WTC11 (cell line): ENCODE measurements at regions not wholly inside any gene's neighbourhood (a gene's known extent, or its start where the extent isn't known, plus 50 kb on each side); places are given as distances from the start of the nearest gene placed in this dataset.

Experiments used
- ATAC-seq: fragments of 200-7000 bp; cut with Tn5 transposase; 2 replicates; pipeline ENCODE4 v1.10.0; 2021; ENCODE audit warnings: mild to moderate bottlenecking, moderate library complexity
- CTCF ChIA-PET: fragments of 300-600 bp; sonication (Branson Sonifier 250); formaldehyde crosslinking; loops from one replicate; lab custom pipeline; 2021; ENCODE audit warnings: antibody characterized with exemption; lab: Charles Lee
- POLR2A ChIA-PET: fragments of 350-600 bp; sonication (Branson Sonifier 250); formaldehyde crosslinking; loops from one replicate; lab custom pipeline; 2021; ENCODE audit warnings: antibody characterized with exemption; lab: Charles Lee
- DNase-seq: peaks from one replicate; pipeline ENCODE4 v3.0.0; 2021; ENCODE audit warnings: low spot score
- H3K27ac Mint-ChIP-seq: 2 replicates; pipeline ENCODE4 v1.8.0; 2021; ENCODE audit warnings: mixed read lengths
- H3K27me3 Mint-ChIP-seq: 2 replicates; pipeline ENCODE4 v1.8.0; 2021; ENCODE audit warnings: low read depth, mild to moderate bottlenecking, moderate library complexity, mixed read lengths
- H3K36me3 Mint-ChIP-seq: 2 replicates; pipeline ENCODE4 v1.8.0; 2021; ENCODE audit warnings: mixed read lengths
- H3K4me1 Mint-ChIP-seq: 2 replicates; pipeline ENCODE4 v1.8.0; 2022; ENCODE audit warnings: mixed read lengths
- H3K4me3 Mint-ChIP-seq: 2 replicates; pipeline ENCODE4 v1.8.0; 2021; ENCODE audit warnings: mild to moderate bottlenecking, moderate library complexity, mixed read lengths
- H3K9me3 Mint-ChIP-seq: 2 replicates; pipeline ENCODE4 v1.8.0; 2021; ENCODE audit warnings: mixed read lengths
- CDX4 ChIP-seq: fragments of 250-450 bp; sonication (Bioruptor Pico); IDR thresholded peaks from 2 replicates; pipeline ENCODE4 v1.9.0; 2021; ENCODE audit warnings: moderate library complexity, mild to moderate bottlenecking, inconsistent platforms, borderline replicate concordance
- GTF2I ChIP-seq: fragments of 250-450 bp; sonication (Bioruptor Pico); conservative IDR thresholded peaks from 2 replicates; pipeline ENCODE4 v1.4.0; 2021; ENCODE audit warnings: mild to moderate bottlenecking
- IRF2 ChIP-seq: sonication (generic); formaldehyde crosslinking; IDR thresholded peaks from 2 replicates; pipeline ENCODE4 v1.8.0; 2022; ENCODE audit warnings: low read depth, missing genetic modification reagents, borderline replicate concordance
- KAT7 ChIP-seq: sonication (generic); formaldehyde crosslinking; IDR thresholded peaks from 2 replicates; pipeline ENCODE4 v1.8.1; 2023; ENCODE audit warnings: missing genetic modification reagents, mild to moderate bottlenecking, borderline replicate concordance
- MLX ChIP-seq: sonication (generic); formaldehyde crosslinking; IDR thresholded peaks from 2 replicates; pipeline ENCODE4 v1.8.1; 2023; ENCODE audit warnings: mild to moderate bottlenecking, missing genetic modification reagents, moderate library complexity
- OVOL2 ChIP-seq: fragments of 250-450 bp; sonication (Bioruptor Pico); IDR thresholded peaks from 2 replicates; pipeline ENCODE4 v1.9.0; 2021; ENCODE audit warnings: mild to moderate bottlenecking, borderline replicate concordance
- PRDM15 ChIP-seq: sonication (generic); formaldehyde crosslinking; IDR thresholded peaks from 2 replicates; pipeline ENCODE4 v1.8.0; 2022; ENCODE audit warnings: missing genetic modification reagents
- PREB ChIP-seq: sonication (generic); formaldehyde crosslinking; IDR thresholded peaks from 2 replicates; pipeline ENCODE4 v1.8.1; 2022; ENCODE audit warnings: mild to moderate bottlenecking, missing genetic modification reagents, moderate library complexity, borderline replicate concordance
- TEAD1 ChIP-seq: sonication (generic); formaldehyde crosslinking; IDR thresholded peaks from 2 replicates; pipeline ENCODE4 v1.8.0; 2022; ENCODE audit warnings: mild to moderate bottlenecking, missing genetic modification reagents
- ZMAT4 ChIP-seq: fragments of 250-450 bp; sonication (Bioruptor Pico); IDR thresholded peaks from 2 replicates; pipeline ENCODE4 v1.9.0; 2021; ENCODE audit warnings: mild to moderate bottlenecking
- ZNF138 ChIP-seq: sonication (generic); formaldehyde crosslinking; conservative IDR thresholded peaks from 2 replicates; pipeline ENCODE4 v1.8.1; 2022; ENCODE audit warnings: mild to moderate bottlenecking, moderate library complexity, missing genetic modification reagents
- ZNF219 ChIP-seq: sonication (generic); formaldehyde crosslinking; IDR thresholded peaks from 2 replicates; pipeline ENCODE4 v1.8.0; 2023; ENCODE audit warnings: missing genetic modification reagents, mild to moderate bottlenecking, borderline replicate concordance
- ZNF416 ChIP-seq: fragments of 250-450 bp; sonication (Bioruptor Pico); IDR thresholded peaks from 2 replicates; pipeline ENCODE4 v1.9.0; 2021; ENCODE audit warnings: mild to moderate bottlenecking, inconsistent platforms
- ZNF512 ChIP-seq: sonication (generic); formaldehyde crosslinking; IDR thresholded peaks from 2 replicates; pipeline ENCODE4 v1.8.1; 2022; ENCODE audit warnings: missing genetic modification reagents, borderline replicate concordance

- Mint-ChIP-seq H3K27me3 (no peaks in the 10 kb centered on the region; the same call in 1 of the 2 replicates), H3K27ac (no peak overlapping the region), H3K9me3 (peaks cover 32% of the 10 kb centered on the region), H3K4me3 (no peak overlapping the region), H3K36me3 (peaks cover 16% of the 10 kb centered on the region), H3K4me1 (peaks cover 8% of the 10 kb centered on the region)
- ATAC-seq (no peak), DNase-seq (no peak)
- POLR2A ChIA-PET: no interaction called here
- TF ChIP-seq ZNF512 (CRISPR knock-in tag): no peak
- no peak for TF ChIP-seq ZNF219 (CRISPR knock-in tag)
- TF ChIP-seq IRF2 (CRISPR knock-in tag): no peak
- TF ChIP-seq ZMAT4 (CRISPR knock-in tag): no peak
- no peak for TF ChIP-seq KAT7 (CRISPR knock-in tag)
- TF ChIP-seq PREB (CRISPR knock-in tag): no peak
- no peak for TF ChIP-seq ZNF138 (CRISPR knock-in tag)
- TF ChIP-seq TEAD1 (CRISPR knock-in tag): no peak
- TF ChIP-seq OVOL2: no peak
- CTCF ChIA-PET: no interaction called here
Observed at GRCh38 chr11:29707924-29708323, 308.9 kb downstream of the KCNA4 start.

- no peak overlapping the region for H3K27ac Mint-ChIP-seq
- POLR2A ChIA-PET: no interaction called here
- no peak for DNase-seq
Observed at GRCh38 chr11:29685361-29685760, 331.5 kb downstream of the KCNA4 start.

More at GRCh38 chr11:29685361-29685760, 331.5 kb downstream of the KCNA4 start:
- Mint-ChIP-seq H3K4me3 (no peak overlapping the region), H3K4me1 (peaks cover 10% of the 10 kb centered on the region; the same call in 1 of the 2 replicates), H3K27me3 (no peaks in the 10 kb centered on the region), H3K36me3 (no peaks in the 10 kb centered on the region), H3K9me3 (no peaks in the 10 kb centered on the region)
- CTCF ChIA-PET: no interaction called here
- TF ChIP-seq PRDM15 (CRISPR knock-in tag) (no peak), ZNF416 (CRISPR knock-in tag) (no peak), CDX4 (no peak), GTF2I (no peak), KAT7 (CRISPR knock-in tag) (no peak), MLX (CRISPR knock-in tag) (no peak)
- no peak for ATAC-seq
